Hepatocyte (in vitro differentiated cells): ENCODE measurements at regions not wholly inside any gene's neighbourhood (a gene's known extent, or its start where the extent isn't known, plus 50 kb on each side); places are given as distances from the start of the nearest gene placed in this dataset.

Source experiments
- DNase-seq: peaks from one replicate; pipeline ENCODE4 v3.0.0-alpha.2; 2016; ENCODE audit warnings: low spot score
- H2AFZ ChIP-seq: fragments of 200-600 bp; sonication (generic); 2 replicates; pipeline ENCODE4 v1.6.0; 2016; ENCODE audit warnings: antibody characterized with exemption, mild to moderate bottlenecking
- H3K27ac ChIP-seq: fragments of 200-600 bp; sonication (generic); 2 replicates; pipeline ENCODE4 v1.5.1; 2016; ENCODE audit warnings: mild to moderate bottlenecking
- H3K27me3 ChIP-seq: fragments of 200-600 bp; sonication (generic); 2 replicates; pipeline ENCODE4 v1.6.1; 2016
- H3K36me3 ChIP-seq: fragments of 200-600 bp; sonication (generic); replicated peaks from 2 replicates; pipeline ENCODE4 v1.5.1; 2016; ENCODE audit warnings: low read depth; ENCODE audit not compliant: insufficient read depth
- H3K4me1 ChIP-seq: fragments of 200-600 bp; sonication (generic); 2 replicates; pipeline ENCODE4 v1.5.1; 2016; ENCODE audit warnings: mild to moderate bottlenecking, moderate library complexity; ENCODE audit not compliant: insufficient read depth
- H3K4me2 ChIP-seq: fragments of 200-600 bp; sonication (generic); 2 replicates; pipeline ENCODE4 v1.6.0; 2016
- H3K4me3 ChIP-seq: fragments of 200-600 bp; sonication (generic); 2 replicates; pipeline ENCODE4 v1.5.1; 2016; ENCODE audit warnings: mild to moderate bottlenecking
- H3K79me2 ChIP-seq: fragments of 200-600 bp; sonication (generic); 2 replicates; pipeline ENCODE4 v1.6.0; 2017; ENCODE audit warnings: mild to moderate bottlenecking
- H3K9me2 ChIP-seq: fragments of 200-600 bp; sonication (generic); replicated peaks from 2 replicates; pipeline ENCODE4 v1.6.0; 2017; ENCODE audit warnings: mild to moderate bottlenecking; ENCODE audit not compliant: insufficient read depth
- H3K9me3 ChIP-seq: fragments of 200-600 bp; sonication (generic); 2 replicates; pipeline ENCODE4 v1.5.1; 2016; ENCODE audit warnings: low read depth, mild to moderate bottlenecking
- H4K20me1 ChIP-seq: fragments of 200-600 bp; sonication (generic); 2 replicates; pipeline ENCODE4 v1.6.0; 2016; ENCODE audit warnings: mild to moderate bottlenecking; ENCODE audit not compliant: insufficient read depth, poor library complexity, severe bottlenecking
- EZH2 ChIP-seq: fragments of 200-600 bp; sonication (generic); IDR thresholded peaks from 2 replicates; pipeline ENCODE4 v1.6.1; 2016; ENCODE audit warnings: antibody characterized with exemption, mild to moderate bottlenecking, borderline replicate concordance
- EZH2phosphoT487 ChIP-seq: fragments of 200-600 bp; sonication (generic); IDR thresholded peaks from one replicate; pipeline ENCODE4 v1.6.1; 2018; ENCODE audit warnings: antibody characterized with exemption, mild to moderate bottlenecking, low read depth, moderate library complexity; ENCODE audit not compliant: unreplicated experiment, severe bottlenecking
- WGBS: methylation state at CpG from one replicate; pipeline ENCODE4 v1.1.6; 2016; ENCODE audit warnings: low lambda C conversion rate; ENCODE audit errors: missing lambda C conversion rate; 5-methylcytosine and 5-hydroxymethylcytosine counted together
- TF ChIP-seq, protein P1 (sequence below): fragments of 200-600 bp; sonication (generic); IDR thresholded peaks from 2 replicates; pipeline ENCODE4 v1.5.1; 2016; ENCODE audit warnings: antibody characterized with exemption, mild to moderate bottlenecking; ENCODE audit not compliant: poor library complexity

DNA sequence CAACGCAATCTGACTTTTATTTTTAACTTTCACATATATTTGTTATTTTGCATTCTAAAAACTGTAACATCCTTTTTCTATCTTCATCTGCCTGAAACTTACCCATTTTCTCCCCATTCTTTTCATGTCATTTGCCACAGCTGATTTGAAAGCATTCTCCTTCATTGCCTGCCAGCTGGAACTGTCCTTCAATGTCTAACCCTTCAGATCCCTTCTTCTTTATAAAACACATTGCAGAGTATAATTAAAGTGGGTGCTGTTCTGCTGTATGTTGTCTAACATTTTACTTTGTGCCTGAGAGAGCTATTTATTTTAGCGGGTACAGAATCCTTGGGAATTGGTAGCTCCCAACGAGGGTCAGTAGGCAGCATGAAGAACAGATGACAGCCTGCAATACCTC, 827.4 kb downstream of the IGSF11 start:
- no peaks in the 10 kb centered on the region for H3K4me1 ChIP-seq
- H3K4me3 ChIP-seq: no peak overlapping the region
- no peaks in the 10 kb centered on the region for H3K9me2 ChIP-seq
- no peaks in the 10 kb centered on the region for H3K27me3 ChIP-seq
- DNase-seq: no peak
- no peaks in the 10 kb centered on the region for H4K20me1 ChIP-seq
- H2AFZ ChIP-seq: no peak overlapping the region
- TF ChIP-seq, protein P1, sequence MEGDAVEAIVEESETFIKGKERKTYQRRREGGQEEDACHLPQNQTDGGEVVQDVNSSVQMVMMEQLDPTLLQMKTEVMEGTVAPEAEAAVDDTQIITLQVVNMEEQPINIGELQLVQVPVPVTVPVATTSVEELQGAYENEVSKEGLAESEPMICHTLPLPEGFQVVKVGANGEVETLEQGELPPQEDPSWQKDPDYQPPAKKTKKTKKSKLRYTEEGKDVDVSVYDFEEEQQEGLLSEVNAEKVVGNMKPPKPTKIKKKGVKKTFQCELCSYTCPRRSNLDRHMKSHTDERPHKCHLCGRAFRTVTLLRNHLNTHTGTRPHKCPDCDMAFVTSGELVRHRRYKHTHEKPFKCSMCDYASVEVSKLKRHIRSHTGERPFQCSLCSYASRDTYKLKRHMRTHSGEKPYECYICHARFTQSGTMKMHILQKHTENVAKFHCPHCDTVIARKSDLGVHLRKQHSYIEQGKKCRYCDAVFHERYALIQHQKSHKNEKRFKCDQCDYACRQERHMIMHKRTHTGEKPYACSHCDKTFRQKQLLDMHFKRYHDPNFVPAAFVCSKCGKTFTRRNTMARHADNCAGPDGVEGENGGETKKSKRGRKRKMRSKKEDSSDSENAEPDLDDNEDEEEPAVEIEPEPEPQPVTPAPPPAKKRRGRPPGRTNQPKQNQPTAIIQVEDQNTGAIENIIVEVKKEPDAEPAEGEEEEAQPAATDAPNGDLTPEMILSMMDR: no peak
- TF ChIP-seq EZH2: no peak
- no peak for TF ChIP-seq EZH2phosphoT487
- H3K27ac ChIP-seq: no peak overlapping the region
- WGBS: 77% methylated on average over 3 of the region's 3 CpGs
- no peak overlapping the region for H3K4me2 ChIP-seq
- no peaks in the 10 kb centered on the region for H3K9me3 ChIP-seq
- H3K79me2 ChIP-seq: no peaks in the 10 kb centered on the region
- no peaks in the 10 kb centered on the region for H3K36me3 ChIP-seq

DNA sequence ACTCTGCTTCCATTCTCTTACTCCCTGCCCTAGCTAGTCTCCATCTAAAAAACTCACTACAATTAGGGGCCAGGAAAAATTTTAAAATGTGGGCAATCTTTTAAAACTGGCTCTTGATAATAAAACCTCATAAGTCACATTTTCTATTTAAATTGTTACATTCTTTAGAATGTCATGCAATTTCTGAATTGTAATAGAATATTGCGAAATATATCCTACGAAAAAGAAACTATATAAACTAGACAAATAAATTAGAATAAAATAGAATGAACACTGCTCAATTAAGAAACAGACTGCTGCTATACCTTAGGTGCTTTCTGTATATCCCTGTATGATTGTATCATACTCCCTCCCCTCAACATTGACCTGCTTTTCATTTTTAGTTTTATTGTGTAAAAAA, 826.0 kb downstream of the IGSF11 start:
- Histone ChIP-seq H3K9me2 (no peaks in the 10 kb centered on the region), H3K27ac (no peak overlapping the region), H3K9me3 (no peaks in the 10 kb centered on the region), H3K36me3 (no peaks in the 10 kb centered on the region), H3K4me3 (no peak overlapping the region), H3K79me2 (no peaks in the 10 kb centered on the region), H4K20me1 (no peaks in the 10 kb centered on the region), H3K4me1 (no peaks in the 10 kb centered on the region), H3K4me2 (no peak overlapping the region), H3K27me3 (no peaks in the 10 kb centered on the region), H2AFZ (no peak overlapping the region)
- TF ChIP-seq EZH2phosphoT487 (no peak), EZH2 (no peak)
- TF ChIP-seq, protein P1: no peak
- 43% methylated on average over 2 of the region's 2 CpGs for WGBS
- DNase-seq: no peak

DNA sequence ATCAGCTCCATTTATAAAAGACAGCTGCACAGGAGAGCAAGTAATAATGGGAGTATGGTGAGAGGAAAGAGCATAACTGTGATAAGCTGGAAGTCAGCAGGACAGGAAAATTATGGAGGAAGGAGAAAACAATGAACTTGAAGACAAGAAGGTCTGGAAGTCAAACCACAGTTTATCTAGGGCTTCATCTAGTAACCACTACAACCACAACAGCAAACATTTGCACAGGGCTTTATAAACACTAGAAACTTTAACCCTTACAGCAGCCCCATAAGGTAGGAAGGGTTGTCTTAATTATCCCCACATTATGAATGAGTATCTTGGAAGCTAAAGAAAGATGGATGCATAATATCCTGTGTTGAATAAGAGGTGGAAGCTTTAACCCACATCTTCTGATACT, 820.8 kb downstream of the IGSF11 start:
- no peaks in the 10 kb centered on the region for H4K20me1 ChIP-seq
- no peak overlapping the region for H3K27ac ChIP-seq
- DNase-seq: no peak
- H3K4me3 ChIP-seq: no peak overlapping the region
- H3K4me2 ChIP-seq: no peak overlapping the region
- H3K9me3 ChIP-seq: no peaks in the 10 kb centered on the region
- no peaks in the 10 kb centered on the region for H3K79me2 ChIP-seq
- no peaks in the 10 kb centered on the region for H3K27me3 ChIP-seq
- no peak for TF ChIP-seq EZH2
- no peak for TF ChIP-seq EZH2phosphoT487
- TF ChIP-seq, protein P1: no peak
- no peaks in the 10 kb centered on the region for H3K4me1 ChIP-seq
- H3K9me2 ChIP-seq: no peaks in the 10 kb centered on the region
- H2AFZ ChIP-seq: no peak overlapping the region
- no peaks in the 10 kb centered on the region for H3K36me3 ChIP-seq

DNA sequence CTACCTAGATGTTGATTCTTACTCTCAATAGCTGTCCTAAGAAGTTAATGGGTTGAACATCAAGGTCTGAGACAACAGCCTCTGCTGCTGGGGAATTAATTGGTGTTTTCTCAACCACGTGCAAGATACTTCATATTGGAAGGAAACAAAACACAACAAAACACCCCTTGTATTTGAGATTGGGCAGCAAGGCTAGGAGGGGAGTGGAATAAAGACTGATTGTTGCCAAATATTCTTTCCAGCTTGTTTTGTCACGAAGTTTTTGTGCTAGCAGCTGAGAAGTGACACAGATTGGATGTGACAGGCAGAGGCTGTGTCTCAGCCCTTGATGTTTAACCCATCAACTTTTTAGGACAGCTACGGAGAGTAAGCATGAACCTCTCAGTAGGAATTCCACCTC, 808.4 kb downstream of the IGSF11 start:
- WGBS: 79% methylated on average over 3 of the region's 3 CpGs
- Histone ChIP-seq H3K9me2 (no peaks in the 10 kb centered on the region), H4K20me1 (no peaks in the 10 kb centered on the region), H3K27ac (no peak overlapping the region), H3K4me3 (no peak overlapping the region), H3K9me3 (peaks cover 7% of the 10 kb centered on the region), H3K4me2 (no peak overlapping the region), H3K27me3 (no peaks in the 10 kb centered on the region), H2AFZ (no peak overlapping the region), H3K79me2 (no peaks in the 10 kb centered on the region), H3K36me3 (no peaks in the 10 kb centered on the region), H3K4me1 (no peaks in the 10 kb centered on the region)
- TF ChIP-seq EZH2phosphoT487: no peak
- TF ChIP-seq, protein P1: no peak
- no peak for TF ChIP-seq EZH2
- no peak for DNase-seq
